Transverse colon (tissue), 4 donors: ENCODE measurements at regions not wholly inside any gene's neighbourhood (a gene's known extent, or its start where the extent isn't known, plus 50 kb on each side); places are given as distances from the start of the nearest gene placed in this dataset.

ENCODE experiments used
- DNase-seq: peaks from one replicate; pipeline ENCODE4 v3.0.0-alpha.2; 2019
- H3K27ac ChIP-seq, 4 donors: fragments of 200-600 bp; sonication (generic); 2 replicates each; pipeline ENCODE4 v1.5.1; 2016 to 2018; ENCODE audit warnings: inconsistent platforms in 4 of 4
- H3K27me3 ChIP-seq: fragments of 200-600 bp; sonication (generic); 2 replicates; pipeline ENCODE4 v1.5.1; 2017; ENCODE audit warnings: inconsistent platforms
- H3K36me3 ChIP-seq, 4 donors: fragments of 200-600 bp; sonication (generic); 2 replicates each; pipeline ENCODE4 v1.5.1; 2017 to 2019; ENCODE audit warnings: inconsistent platforms in 4 of 4
- H3K4me1 ChIP-seq, 4 donors: fragments of 200-600 bp; sonication (generic); 2 replicates each; pipeline ENCODE4 v1.5.1; 2017 to 2020; ENCODE audit warnings: inconsistent platforms in 4 of 4
- H3K4me3 ChIP-seq, 4 donors: fragments of 200-600 bp; sonication (generic); 1 replicate in 1 of 4; 2 replicates in 3 of 4; pipeline versions ENCODE4 v1.5.1 to v1.6.1; 2017 to 2019; ENCODE audit warnings: inconsistent platforms in 4 of 4
- H3K9me3 ChIP-seq, 2 donors: fragments of 200-600 bp; sonication (generic); 2 replicates each; pipeline ENCODE4 v1.5.1; 2017 to 2019; ENCODE audit warnings: inconsistent platforms in 2 of 2
- EP300 ChIP-seq: sonication (generic); formaldehyde crosslinking; IDR thresholded peaks from one replicate; pipeline ENCODE4 v1.6.1; 2017; ENCODE audit warnings: antibody characterized with exemption, low read depth
- POLR2A ChIP-seq: fragments of 450-650 bp; IDR thresholded peaks from one replicate; pipeline ENCODE4 v1.6.1; 2016; ENCODE audit warnings: antibody characterized with exemption, mild to moderate bottlenecking, moderate library complexity
- POLR2AphosphoS5 ChIP-seq, 3 donors: sonication (generic); formaldehyde crosslinking; IDR thresholded peaks; one replicate each; pipeline ENCODE4 v1.6.1; 2016; ENCODE audit warnings: antibody characterized with exemption in 3 of 3
- WGBS, 2 donors: methylation state at CpG; one replicate each; pipeline ENCODE4 v1.1.5; 2018; ENCODE audit warnings: low coverage in 1 of 2; 5-methylcytosine and 5-hydroxymethylcytosine counted together
- in situ Hi-C, 4 donors: fragments of 200-750 bp; cut with MboI; loops; one replicate each; pipeline versions ENCODE4 v1.15.0 to v1.15.1; 2017; ENCODE audit warnings: low sequenced_read_pairs in 3 of 4, low pct_ligation_motif_present in 1 of 4, low pct_unique_long_range_greater_than_20kb in 1 of 4
- intact Hi-C: fragments of 100-400 bp; cut with DNase I; formaldehyde crosslinking; loops from one replicate; pipeline ENCODE4 v1.15.1; 2023; ENCODE audit warnings: low total_unique reads
- TF ChIP-seq, protein P1 (sequence below), 5 experiments: fragments of 200-600 bp in 3 of 5; fragments of 450-650 bp in 2 of 5; sonication (generic) in 3 of 5; IDR thresholded peaks; 1 replicate in 2 of 5; 2 replicates in 3 of 5; pipeline ENCODE4 v1.5.1; 2016 to 2017; ENCODE audit warnings: antibody characterized with exemption in 5 of 5, inconsistent platforms in 3 of 5, mild to moderate bottlenecking in 2 of 5, moderate library complexity in 1 of 5

DNA sequence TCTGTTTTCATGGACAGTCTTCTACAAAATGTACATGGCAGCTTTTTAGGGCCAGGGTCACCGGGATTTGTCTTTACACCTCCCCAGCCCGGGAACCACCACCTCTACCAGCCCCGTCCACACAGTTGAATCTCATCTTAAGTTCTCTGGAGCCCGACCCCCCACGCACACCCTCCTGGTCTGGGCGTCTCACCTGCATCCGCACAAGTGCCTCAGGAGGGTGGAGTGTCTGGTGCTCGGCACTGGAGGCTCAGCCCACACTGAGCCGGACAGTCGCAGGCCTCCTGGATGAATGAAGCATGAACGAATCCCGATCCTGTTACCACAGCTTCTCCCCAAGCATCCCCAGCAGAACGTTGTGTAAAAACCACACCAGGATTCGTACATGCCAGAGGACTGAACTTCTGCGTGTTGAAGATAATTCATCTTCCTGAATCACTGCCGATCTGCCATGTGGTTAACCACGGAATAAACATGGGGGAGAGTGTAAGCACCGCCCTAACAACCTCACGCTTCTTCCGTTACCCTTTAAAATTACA, 162.0 kb downstream of the RTP5 start:
- in situ Hi-C loops: no loop called here
- Histone ChIP-seq H3K36me3 (no peaks in the 10 kb centered on the region), H3K4me3 (no peak overlapping the region), H3K27ac (no peak overlapping the region), H3K9me3 (no peaks in the 10 kb centered on the region), H3K27me3 (peaks cover 38% of the 10 kb centered on the region), H3K4me1 (no peaks in the 10 kb centered on the region)
- intact Hi-C loops: no loop called here
- TF ChIP-seq, protein P1, sequence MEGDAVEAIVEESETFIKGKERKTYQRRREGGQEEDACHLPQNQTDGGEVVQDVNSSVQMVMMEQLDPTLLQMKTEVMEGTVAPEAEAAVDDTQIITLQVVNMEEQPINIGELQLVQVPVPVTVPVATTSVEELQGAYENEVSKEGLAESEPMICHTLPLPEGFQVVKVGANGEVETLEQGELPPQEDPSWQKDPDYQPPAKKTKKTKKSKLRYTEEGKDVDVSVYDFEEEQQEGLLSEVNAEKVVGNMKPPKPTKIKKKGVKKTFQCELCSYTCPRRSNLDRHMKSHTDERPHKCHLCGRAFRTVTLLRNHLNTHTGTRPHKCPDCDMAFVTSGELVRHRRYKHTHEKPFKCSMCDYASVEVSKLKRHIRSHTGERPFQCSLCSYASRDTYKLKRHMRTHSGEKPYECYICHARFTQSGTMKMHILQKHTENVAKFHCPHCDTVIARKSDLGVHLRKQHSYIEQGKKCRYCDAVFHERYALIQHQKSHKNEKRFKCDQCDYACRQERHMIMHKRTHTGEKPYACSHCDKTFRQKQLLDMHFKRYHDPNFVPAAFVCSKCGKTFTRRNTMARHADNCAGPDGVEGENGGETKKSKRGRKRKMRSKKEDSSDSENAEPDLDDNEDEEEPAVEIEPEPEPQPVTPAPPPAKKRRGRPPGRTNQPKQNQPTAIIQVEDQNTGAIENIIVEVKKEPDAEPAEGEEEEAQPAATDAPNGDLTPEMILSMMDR (IDR thresholded peaks at IDR 0.05): no peak
- TF ChIP-seq POLR2AphosphoS5 (IDR thresholded peaks at IDR 0.05): no peak
- no peak for TF ChIP-seq POLR2A
- no peak for TF ChIP-seq EP300
- no peak for DNase-seq
- 58 to 72% methylated on average over 11 to 19 of the region's 20 CpGs for WGBS, 2 donors

DNA sequence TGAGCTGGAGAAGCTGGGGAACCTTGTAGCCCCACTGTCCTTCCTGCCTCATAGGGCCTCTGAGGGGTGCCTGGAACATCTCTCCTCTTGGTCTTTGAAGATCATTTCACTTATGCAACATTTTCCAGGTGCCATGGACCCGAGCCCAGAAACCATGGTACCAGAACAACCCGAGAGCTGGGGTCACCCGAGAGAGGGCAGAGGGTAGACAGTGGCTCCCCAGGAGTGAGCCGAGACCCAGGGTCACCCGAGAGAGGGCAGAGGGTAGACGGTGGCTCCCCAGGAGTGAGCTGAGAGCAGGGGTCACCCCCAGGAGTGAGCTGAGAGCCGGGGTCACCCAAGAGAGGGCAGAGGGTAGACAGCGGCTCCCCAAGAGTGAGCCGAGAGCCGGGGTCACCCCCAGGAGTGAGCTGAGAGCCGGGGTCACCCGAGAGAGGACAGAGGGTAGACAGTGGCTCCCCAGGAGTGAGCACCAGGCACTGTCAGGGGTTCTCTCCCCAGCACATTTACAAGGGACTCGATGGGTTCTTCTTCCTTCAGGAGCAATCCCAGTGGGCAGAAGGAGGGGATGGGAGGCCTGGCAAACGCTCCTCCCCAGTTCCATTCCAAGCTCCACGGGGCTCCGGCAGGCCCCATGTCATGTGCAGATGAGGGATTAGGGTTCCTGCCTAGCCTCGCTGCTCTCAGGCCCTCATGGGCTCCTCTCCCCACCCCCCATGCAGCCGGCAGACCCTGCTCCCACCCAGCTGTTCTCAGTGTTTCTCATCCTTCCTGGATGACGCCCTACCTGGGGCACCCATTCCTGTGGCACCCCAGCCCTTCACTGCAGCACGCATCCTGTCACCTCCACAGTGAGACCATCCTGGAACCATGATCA, 163.5 kb downstream of the RTP5 start:
- in situ Hi-C loops: no loop called here
- H3K4me1 ChIP-seq: no peaks in the 10 kb centered on the region
- H3K27ac ChIP-seq: no peak overlapping the region
- no peak for DNase-seq
- no peak overlapping the region for H3K4me3 ChIP-seq
- no peaks in the 10 kb centered on the region for H3K36me3 ChIP-seq
- WGBS, 2 donors: 77 to 83% methylated on average over 8 to 20 of the region's 20 CpGs
- intact Hi-C loops: no loop called here
- TF ChIP-seq POLR2A: no peak
- TF ChIP-seq EP300: no peak
- TF ChIP-seq POLR2AphosphoS5 (IDR thresholded peaks at IDR 0.05): no peak
- TF ChIP-seq, protein P1 (IDR thresholded peaks at IDR 0.05): no peak
- H3K9me3 ChIP-seq: no peaks in the 10 kb centered on the region
- peaks cover 35% of the 10 kb centered on the region for H3K27me3 ChIP-seq

DNA sequence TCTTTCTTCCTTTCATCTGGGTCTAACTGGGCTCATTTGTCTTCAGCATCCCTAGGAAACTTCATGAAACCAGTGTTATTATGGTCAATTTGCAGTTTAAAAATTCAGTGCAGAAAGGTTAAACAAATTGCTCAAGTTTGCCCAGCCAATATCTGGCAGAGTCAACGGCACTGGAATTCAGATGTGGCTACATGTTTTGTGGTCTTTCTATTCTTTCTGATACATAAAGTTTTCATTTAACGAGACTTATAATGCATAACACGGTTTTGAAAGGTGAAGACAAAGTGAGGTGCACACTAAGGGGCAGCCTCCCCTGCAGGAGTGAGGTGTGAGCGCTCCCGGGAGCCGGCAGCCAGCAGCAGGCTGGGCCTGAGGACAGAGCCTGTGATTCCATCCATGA, 164.6 kb downstream of the RTP5 start:
- in situ Hi-C loops: no loop called here
- no peaks in the 10 kb centered on the region for H3K9me3 ChIP-seq
- TF ChIP-seq POLR2A: no peak
- TF ChIP-seq POLR2AphosphoS5 (IDR thresholded peaks at IDR 0.05): no peak
- TF ChIP-seq EP300: no peak
- TF ChIP-seq, protein P1 (IDR thresholded peaks at IDR 0.05): no peak
- no peaks in the 10 kb centered on the region for H3K4me1 ChIP-seq
- no peak for DNase-seq
- peaks cover 39% of the 10 kb centered on the region for H3K27me3 ChIP-seq
- no peak overlapping the region for H3K27ac ChIP-seq
- intact Hi-C loops: no loop called here
- H3K4me3 ChIP-seq: no peak overlapping the region
- 75% methylated on average over 6 of the region's 6 CpGs for WGBS, 2 donors
- H3K36me3 ChIP-seq: no peaks in the 10 kb centered on the region

- in situ Hi-C loops: no loop called here
- no peak for TF ChIP-seq POLR2A
- no peak for TF ChIP-seq POLR2AphosphoS5 (IDR thresholded peaks at IDR 0.05)
- no peak for TF ChIP-seq EP300
- TF ChIP-seq, protein P1 (IDR thresholded peaks at IDR 0.05): no peak
- Histone ChIP-seq H3K27me3 (peaks cover 39% of the 10 kb centered on the region), H3K4me3 (no peak overlapping the region), H3K9me3 (no peaks in the 10 kb centered on the region), H3K36me3 (no peaks in the 10 kb centered on the region), H3K4me1 (no peaks in the 10 kb centered on the region), H3K27ac (no peak overlapping the region)
- DNase-seq: no peak
- 80 to 85% methylated on average over 15 to 37 of the region's 37 CpGs for whole genome bisulfite sequencing, 2 donors
- intact Hi-C loops: no loop called here
Measured at GRCh38 chr2:242034996-242035814, 165.7 kb downstream of the RTP5 start.
